ENCODE measurements at regions not wholly inside any gene's neighbourhood (a gene's known extent, or its start where the extent isn't known, plus 50 kb on each side); places are given as distances from the start of the nearest gene placed in this dataset.

- TF ChIP-seq CTCF (IDR thresholded peaks at IDR 0.05) (no peak), POLR2A (IDR thresholded peaks at IDR 0.05) (no peak)
Measured at GRCh38 chr20:53723045-53723444, 129.4 kb upstream of the ZNF217 start.

Data from right lobe of liver (tissue), 4 donors.